Fibroblast of lung (primary cell): ENCODE measurements at regions not wholly inside any gene's neighbourhood (a gene's known extent, or its start where the extent isn't known, plus 50 kb on each side); places are given as distances from the start of the nearest gene placed in this dataset.

Experiments used
- DNase-seq, 2 donors: peaks; one replicate each; pipeline versions ENCODE4 v3.0.0 to v3.0.0-alpha.2; 2010; ENCODE audit warnings: low read depth in 2 of 2
- H2AFZ ChIP-seq: 2 replicates; pipeline ENCODE4 v1.5.1; 2012; ENCODE audit warnings: low read length, control low read depth, inconsistent platforms
- H3K27ac ChIP-seq: 2 replicates; pipeline ENCODE4 v1.5.1; 2011; ENCODE audit warnings: low read length, control low read depth; ENCODE audit not compliant: insufficient read depth
- H3K27me3 ChIP-seq: 2 replicates; pipeline ENCODE4 v1.5.1; 2011; ENCODE audit warnings: mild to moderate bottlenecking, low read length; ENCODE audit not compliant: control insufficient read depth, insufficient read depth
- H3K36me3 ChIP-seq: 2 replicates; pipeline ENCODE4 v1.5.1; 2011; ENCODE audit warnings: low read length; ENCODE audit not compliant: control insufficient read depth, insufficient read depth
- H3K4me1 ChIP-seq: 2 replicates; pipeline ENCODE4 v1.5.1; 2011; ENCODE audit warnings: low read length; ENCODE audit not compliant: control insufficient read depth, insufficient read depth; ENCODE audit errors: extremely low read depth
- H3K4me2 ChIP-seq: 2 replicates; pipeline ENCODE4 v1.5.1; 2011; ENCODE audit warnings: low read length, control low read depth; ENCODE audit not compliant: insufficient read depth; ENCODE audit errors: extremely low read depth
- H3K4me3 ChIP-seq, 4 experiments: fragments of 200-600 bp in 1 of 4; sonication (generic) in 1 of 4; replicated peaks in 1 of 4; 2 replicates each; pipeline ENCODE4 v1.5.1; 2011 to 2016; ENCODE audit warnings: low read length in 4 of 4, low read depth in 3 of 4, mild to moderate bottlenecking in 3 of 4, control low read depth in 2 of 4, inconsistent platforms in 1 of 4, mixed read lengths in 1 of 4; ENCODE audit not compliant: insufficient read depth in 1 of 4; ENCODE audit errors: control extremely low read depth in 1 of 4
- H3K79me2 ChIP-seq: 2 replicates; pipeline ENCODE4 v1.5.1; 2012; ENCODE audit warnings: mild to moderate bottlenecking, low read length, inconsistent platforms; ENCODE audit not compliant: control insufficient read depth, insufficient read depth
- H3K9ac ChIP-seq: 2 replicates; pipeline ENCODE4 v1.5.1; 2011; ENCODE audit warnings: mild to moderate bottlenecking, low read length, control low read depth; ENCODE audit not compliant: insufficient read depth
- H3K9me3 ChIP-seq: 2 replicates; pipeline ENCODE4 v1.5.1; 2012; ENCODE audit warnings: low read depth, low read length; ENCODE audit not compliant: control insufficient read depth, insufficient read depth
- H4K20me1 ChIP-seq: 2 replicates; pipeline ENCODE4 v1.5.1; 2011; ENCODE audit warnings: low read length; ENCODE audit not compliant: control insufficient read depth, insufficient read depth; ENCODE audit errors: extremely low read depth
- CTCF ChIP-seq, 2 donors: IDR thresholded peaks in 1 of 2; conservative IDR thresholded peaks in 1 of 2; 1 replicate in 1 of 2; 2 replicates in 1 of 2; pipeline ENCODE4 v1.5.1; 2011 to 2012; ENCODE audit warnings: low read length in 2 of 2, control low read depth in 1 of 2, inconsistent platforms in 1 of 2, low read depth in 1 of 2, mild to moderate bottlenecking in 1 of 2
- EZH2 ChIP-seq: IDR thresholded peaks from 2 replicates; pipeline ENCODE4 v1.5.1; 2012; ENCODE audit warnings: low read length, control low read depth, mild to moderate bottlenecking; ENCODE audit errors: missing control alignments

GRCh38 chr2:138306626-138307025 is 194.9 kb upstream of the SPOPL start:
- no peak overlapping the region for H3K4me2 ChIP-seq
- no peak overlapping the region for H3K9ac ChIP-seq
- no peak for TF ChIP-seq CTCF (conservative IDR thresholded peaks at IDR 0.05 in 1 of 2, IDR thresholded peaks at IDR 0.05 in 1 of 2; ENCODE audit: low read depth in 1 of 2, low read length in 2 of 2)
- no peak for TF ChIP-seq EZH2
- H3K27ac ChIP-seq: no peak overlapping the region
- no peak overlapping the region for H3K4me3 ChIP-seq
- no peaks in the 10 kb centered on the region for H3K27me3 ChIP-seq
- no peaks in the 10 kb centered on the region for H3K36me3 ChIP-seq
- no peaks in the 10 kb centered on the region for H3K9me3 ChIP-seq
- DNase-seq: no peak
- no peaks in the 10 kb centered on the region for H4K20me1 ChIP-seq
- no peak overlapping the region for H2AFZ ChIP-seq
- H3K4me1 ChIP-seq: no peaks in the 10 kb centered on the region
- no peaks in the 10 kb centered on the region for H3K79me2 ChIP-seq

- H3K79me2 ChIP-seq: no peaks in the 10 kb centered on the region
- H3K4me2 ChIP-seq: no peak overlapping the region
- H3K9me3 ChIP-seq: no peaks in the 10 kb centered on the region
Measured at GRCh38 chr2:138307099-138307498, 194.5 kb upstream of the SPOPL start.

GRCh38 chr2:138309760-138310159 is 191.8 kb upstream of the SPOPL start:
- H3K4me1 ChIP-seq: no peaks in the 10 kb centered on the region
- H3K4me3 ChIP-seq: no peak overlapping the region
- TF ChIP-seq EZH2 (no peak), CTCF (conservative IDR thresholded peaks at IDR 0.05 in 1 of 2, IDR thresholded peaks at IDR 0.05 in 1 of 2; ENCODE audit: low read depth in 1 of 2, low read length in 2 of 2) (no peak)
- H4K20me1 ChIP-seq: no peaks in the 10 kb centered on the region
- H3K27me3 ChIP-seq: no peaks in the 10 kb centered on the region
- H2AFZ ChIP-seq: no peak overlapping the region
- no peaks in the 10 kb centered on the region for H3K79me2 ChIP-seq
- H3K36me3 ChIP-seq: no peaks in the 10 kb centered on the region
- H3K4me2 ChIP-seq: no peak overlapping the region
- H3K9me3 ChIP-seq: no peaks in the 10 kb centered on the region
- no peak for DNase-seq
- no peak overlapping the region for H3K27ac ChIP-seq
- H3K9ac ChIP-seq: no peak overlapping the region

More at GRCh38 chr2:138307099-138307498, 194.5 kb upstream of the SPOPL start:
- TF ChIP-seq EZH2: no peak
- no peak for TF ChIP-seq CTCF (conservative IDR thresholded peaks at IDR 0.05 in 1 of 2, IDR thresholded peaks at IDR 0.05 in 1 of 2; ENCODE audit: low read depth in 1 of 2, low read length in 2 of 2)
- no peaks in the 10 kb centered on the region for H3K4me1 ChIP-seq
- H3K9ac ChIP-seq: no peak overlapping the region
- no peak for DNase-seq
- H3K36me3 ChIP-seq: no peaks in the 10 kb centered on the region
- no peak overlapping the region for H3K4me3 ChIP-seq
- H2AFZ ChIP-seq: no peak overlapping the region
- no peak overlapping the region for H3K27ac ChIP-seq
- no peaks in the 10 kb centered on the region for H4K20me1 ChIP-seq
- H3K27me3 ChIP-seq: no peaks in the 10 kb centered on the region
